ENCODE measurements at regions not wholly inside any gene's neighbourhood (a gene's known extent, or its start where the extent isn't known, plus 50 kb on each side); places are given as distances from the start of the nearest gene placed in this dataset.

GRCh38 chr5:122252319-122252718 lies 59.7 kb upstream of the SNCAIP start:
- H3K79me2 ChIP-seq (ENCODE audit: control insufficient read depth, insufficient read depth, low read length): no peaks in the 10 kb centered on the region
- POLR2A ChIA-PET: no interaction called here
- H3K9me3 ChIP-seq (ENCODE audit: control extremely low read depth in 1 of 3, control insufficient read depth in 2 of 3, insufficient read depth in 1 of 3, low read length in 2 of 3): peaks cover 0 to 14% (median 5%) of the 10 kb centered on the region in 3 donors
- ATAC-seq (ENCODE audit: low read depth) (no peak), DNase-seq (no peak)
- intact Hi-C loops (cut with micrococcal nuclease): no loop called here
- H3K9ac ChIP-seq (ENCODE audit: low read length): no peak overlapping the region
- H3K4me3 Mint-ChIP-seq: no peak overlapping the region
- H3K4me3 ChIP-seq (ENCODE audit: control extremely low read depth in 1 of 5, extremely low read depth in 1 of 5, insufficient read depth in 1 of 5, low read depth in 2 of 5, low read length in 4 of 5): no peak overlapping the region
- no peak overlapping the region for H3K4me2 ChIP-seq (replicated peaks; ENCODE audit: low read depth, low read length, poor library complexity, severe bottlenecking)
- no peak overlapping the region for H3K27ac Mint-ChIP-seq
- 69% methylated on average over 2 of the region's 4 CpGs for WGBS (ENCODE audit: insufficient coverage)
- no peak overlapping the region for H3K27ac ChIP-seq (ENCODE audit: low read length in 2 of 2)
- no peaks in the 10 kb centered on the region for H3K36me3 ChIP-seq (replicated peaks in 1 of 2; ENCODE audit: control extremely low read depth in 1 of 2, control insufficient read depth in 1 of 2, extremely low read depth in 1 of 2, insufficient read depth in 2 of 2, low read length in 1 of 2)
- H3K27me3 ChIP-seq (replicated peaks in 1 of 4; ENCODE audit: control extremely low read depth in 1 of 4, control insufficient read depth in 3 of 4, insufficient read depth in 4 of 4, low read length in 3 of 4): no peaks in the 10 kb centered on the region
- H3K4me1 Mint-ChIP-seq: no peaks in the 10 kb centered on the region
- H3K9me3 Mint-ChIP-seq (ENCODE audit: insufficient read depth): peaks cover 11% of the 10 kb centered on the region
- H3K4me1 ChIP-seq (ENCODE audit: control insufficient read depth in 2 of 2, insufficient read depth in 2 of 2, low read length in 2 of 2): no peaks in the 10 kb centered on the region
- CTCF ChIA-PET: no interaction called here
- no peak for TF ChIP-seq CTCF (IDR thresholded peaks at IDR 0.05)
- TF ChIP-seq EZH2 (IDR thresholded peaks at IDR 0.05; ENCODE audit: borderline replicate concordance, insufficient read depth, low read depth, low read length, poor library complexity, severe bottlenecking): no peak
- no peaks in the 10 kb centered on the region for H3K27me3 Mint-ChIP-seq
- H4K20me1 ChIP-seq (ENCODE audit: control insufficient read depth, insufficient read depth, low read length, poor library complexity, severe bottlenecking): no peaks in the 10 kb centered on the region
- no peak overlapping the region for H2AFZ ChIP-seq (ENCODE audit: insufficient read depth, low read depth, low read length, poor library complexity, severe bottlenecking)

GRCh38 chr5:122253794-122254193 lies 58.2 kb upstream of the SNCAIP start:
- ATAC-seq (ENCODE audit: low read depth): no peak
- intact Hi-C loops (cut with micrococcal nuclease): no loop called here

More at GRCh38 chr5:122253794-122254193, 58.2 kb upstream of the SNCAIP start:
- no peak for DNase-seq
- no peak overlapping the region for H3K4me2 ChIP-seq (replicated peaks; ENCODE audit: low read depth, low read length, poor library complexity, severe bottlenecking)
- no peak for TF ChIP-seq EZH2 (IDR thresholded peaks at IDR 0.05; ENCODE audit: borderline replicate concordance, insufficient read depth, low read depth, low read length, poor library complexity, severe bottlenecking)
- no peak for TF ChIP-seq CTCF (IDR thresholded peaks at IDR 0.05)
- no peak overlapping the region for H3K27ac ChIP-seq (ENCODE audit: low read length in 2 of 2)
- H3K9ac ChIP-seq (ENCODE audit: low read length): no peak overlapping the region
- H3K4me3 Mint-ChIP-seq: no peak overlapping the region
- H3K27me3 Mint-ChIP-seq: no peaks in the 10 kb centered on the region
- H3K79me2 ChIP-seq (ENCODE audit: control insufficient read depth, insufficient read depth, low read length): no peaks in the 10 kb centered on the region
- H3K4me3 ChIP-seq (ENCODE audit: control extremely low read depth in 1 of 5, extremely low read depth in 1 of 5, insufficient read depth in 1 of 5, low read depth in 2 of 5, low read length in 4 of 5): no peak overlapping the region
- ChIA-PET POLR2A (no interaction called here), CTCF (no interaction called here)
- H3K4me1 ChIP-seq (ENCODE audit: control insufficient read depth in 2 of 2, insufficient read depth in 2 of 2, low read length in 2 of 2): no peaks in the 10 kb centered on the region
- H2AFZ ChIP-seq (ENCODE audit: insufficient read depth, low read depth, low read length, poor library complexity, severe bottlenecking): no peak overlapping the region
- H3K36me3 ChIP-seq (replicated peaks in 1 of 2; ENCODE audit: control extremely low read depth in 1 of 2, control insufficient read depth in 1 of 2, extremely low read depth in 1 of 2, insufficient read depth in 2 of 2, low read length in 1 of 2): no peaks in the 10 kb centered on the region
- H3K27ac Mint-ChIP-seq: no peak overlapping the region
- no peaks in the 10 kb centered on the region for H4K20me1 ChIP-seq (ENCODE audit: control insufficient read depth, insufficient read depth, low read length, poor library complexity, severe bottlenecking)
- no peaks in the 10 kb centered on the region for H3K4me1 Mint-ChIP-seq
- H3K9me3 Mint-ChIP-seq (ENCODE audit: insufficient read depth): peaks cover 11% of the 10 kb centered on the region
- no peaks in the 10 kb centered on the region for H3K27me3 ChIP-seq (replicated peaks in 1 of 4; ENCODE audit: control extremely low read depth in 1 of 4, control insufficient read depth in 3 of 4, insufficient read depth in 4 of 4, low read length in 3 of 4)
- peaks cover 0 to 15% (median 5%) of the 10 kb centered on the region in 3 donors for H3K9me3 ChIP-seq (ENCODE audit: control extremely low read depth in 1 of 3, control insufficient read depth in 2 of 3, insufficient read depth in 1 of 3, low read length in 2 of 3)
